Hindlimb muscle (tissue), 1 donor: ENCODE measurements at regions not wholly inside any gene's neighbourhood (a gene's known extent, or its start where the extent isn't known, plus 50 kb on each side); places are given as distances from the start of the nearest gene placed in this dataset.
A peak's percentile ranks its signal among the peaks of the same experiment; 100 is the strongest.

ENCODE experiments used
- DNase-seq: peaks from one replicate; pipeline ENCODE4 v3.0.0-alpha.2; 2013

- DNase-seq, result no peak
Observed at GRCh38 chr18:24991141-24992060, 360.6 kb downstream of the ZNF521 start.

- no peak for DNase-seq
Observed at GRCh38 chr18:24992491-24992890, 359.5 kb downstream of the ZNF521 start.

GRCh38 chr18:24993628-24994027 lies 358.3 kb downstream of the ZNF521 start:
- DNase-seq, result no peak

GRCh38 chr18:24995056-24995455 lies 356.9 kb downstream of the ZNF521 start:
- DNase-seq, result no peak

GRCh38 chr18:24995755-24996154 lies 356.2 kb downstream of the ZNF521 start:
- DNase-seq, result no peak

- DNase-seq, result no peak
Observed at GRCh38 chr18:24999650-25000267, 352.2 kb downstream of the ZNF521 start.

- no peak for DNase-seq
Observed at GRCh38 chr18:25001803-25002202, 350.2 kb downstream of the ZNF521 start.

- peak; percentile 73 for DNase-seq
Observed at GRCh38 chr18:25005541-25006403, 346.2 kb downstream of the ZNF521 start.

GRCh38 chr18:25010623-25011374 lies 341.2 kb downstream of the ZNF521 start:
- DNase-seq, result no peak
